ENCODE measurements at regions not wholly inside any gene's neighbourhood (a gene's known extent, or its start where the extent isn't known, plus 50 kb on each side); places are given as distances from the start of the nearest gene placed in this dataset.

- BruUV-seq (replicated peaks), result no TSS peak
- ChIA-PET POLR2A (no interaction called here), CTCF (ENCODE audit: unreplicated experiment) (no interaction called here)
- Histone ChIP-seq H2AFZ (ENCODE audit: low read length) (no peak overlapping the region), H3K4me2 (ENCODE audit: low read length) (no peak overlapping the region), H3K79me2 (ENCODE audit: insufficient read depth, low read depth, low read length) (no peaks in the 10 kb centered on the region), H3K4me3 (ENCODE audit: low read depth, low read length, poor library complexity, severe bottlenecking) (no peak overlapping the region), H3K9me2 (ENCODE audit: insufficient read depth, low read length) (no peaks in the 10 kb centered on the region), H4K20me1 (ENCODE audit: insufficient read depth, low read length) (no peaks in the 10 kb centered on the region), H3K36me3 (ENCODE audit: insufficient read depth, low read length) (no peaks in the 10 kb centered on the region), H3K4me1 (ENCODE audit: insufficient read depth, low read length, poor library complexity, severe bottlenecking) (no peaks in the 10 kb centered on the region), H3K27ac (ENCODE audit: low read depth, low read length, poor library complexity, severe bottlenecking) (no peak overlapping the region), H3K9me3 (ENCODE audit: low read length) (no peaks in the 10 kb centered on the region)
- no peak for DNase-seq (ENCODE audit: low spot score)
- TF ChIP-seq CTCF (conservative IDR thresholded peaks at IDR 0.05; ENCODE audit: low read length) (no peak), EZH2phosphoT487 (IDR thresholded peaks at IDR 0.05; ENCODE audit: borderline replicate concordance, low read depth, low read length) (no peak)
- intact Hi-C loops (cut with micrococcal nuclease; ENCODE audit: unreplicated experiment), result no loop called here
Measured at GRCh38 chr1:221487781-221488524, 253.9 kb downstream of the DUSP10 start.

- no peak overlapping the region for H3K27ac ChIP-seq (ENCODE audit: low read depth, low read length, poor library complexity, severe bottlenecking)
- POLR2A ChIA-PET, result no interaction called here
- CTCF ChIA-PET (ENCODE audit: unreplicated experiment), result no interaction called here
- BruUV-seq (replicated peaks), result no TSS peak
- no peak for TF ChIP-seq CTCF (conservative IDR thresholded peaks at IDR 0.05; ENCODE audit: low read length)
- TF ChIP-seq EZH2phosphoT487 (IDR thresholded peaks at IDR 0.05; ENCODE audit: borderline replicate concordance, low read depth, low read length), result no peak
- H3K4me2 ChIP-seq (ENCODE audit: low read length), result no peak overlapping the region
- H3K36me3 ChIP-seq (ENCODE audit: insufficient read depth, low read length), result no peaks in the 10 kb centered on the region
- H3K9me3 ChIP-seq (ENCODE audit: low read length), result no peaks in the 10 kb centered on the region
- no peaks in the 10 kb centered on the region for H3K79me2 ChIP-seq (ENCODE audit: insufficient read depth, low read depth, low read length)
- intact Hi-C loops (cut with micrococcal nuclease; ENCODE audit: unreplicated experiment), result no loop called here
- H4K20me1 ChIP-seq (ENCODE audit: insufficient read depth, low read length), result no peaks in the 10 kb centered on the region
- no peak overlapping the region for H2AFZ ChIP-seq (ENCODE audit: low read length)
- no peak overlapping the region for H3K4me3 ChIP-seq (ENCODE audit: low read depth, low read length, poor library complexity, severe bottlenecking)
- no peak for DNase-seq (ENCODE audit: low spot score)
- no peaks in the 10 kb centered on the region for H3K4me1 ChIP-seq (ENCODE audit: insufficient read depth, low read length, poor library complexity, severe bottlenecking)
- H3K9me2 ChIP-seq (ENCODE audit: insufficient read depth, low read length), result no peaks in the 10 kb centered on the region
Measured at GRCh38 chr1:221488550-221488949, 253.3 kb downstream of the DUSP10 start.

- Histone ChIP-seq H3K9me2 (ENCODE audit: insufficient read depth, low read length) (no peaks in the 10 kb centered on the region), H4K20me1 (ENCODE audit: insufficient read depth, low read length) (no peaks in the 10 kb centered on the region), H3K4me3 (ENCODE audit: low read depth, low read length, poor library complexity, severe bottlenecking) (no peak overlapping the region), H3K4me1 (ENCODE audit: insufficient read depth, low read length, poor library complexity, severe bottlenecking) (no peaks in the 10 kb centered on the region), H3K36me3 (ENCODE audit: insufficient read depth, low read length) (no peaks in the 10 kb centered on the region), H3K4me2 (ENCODE audit: low read length) (no peak overlapping the region), H2AFZ (ENCODE audit: low read length) (no peak overlapping the region), H3K9me3 (ENCODE audit: low read length) (no peaks in the 10 kb centered on the region), H3K27ac (ENCODE audit: low read depth, low read length, poor library complexity, severe bottlenecking) (no peak overlapping the region), H3K79me2 (ENCODE audit: insufficient read depth, low read depth, low read length) (no peaks in the 10 kb centered on the region)
- TF ChIP-seq EZH2phosphoT487 (IDR thresholded peaks at IDR 0.05; ENCODE audit: borderline replicate concordance, low read depth, low read length), result no peak
- TF ChIP-seq CTCF (conservative IDR thresholded peaks at IDR 0.05; ENCODE audit: low read length), result no peak
- DNase-seq (ENCODE audit: low spot score), result no peak
- ChIA-PET POLR2A (no interaction called here), CTCF (ENCODE audit: unreplicated experiment) (no interaction called here)
- intact Hi-C loops (cut with micrococcal nuclease; ENCODE audit: unreplicated experiment), result no loop called here
- BruUV-seq (replicated peaks), result no TSS peak
Measured at GRCh38 chr1:221494670-221495069, 247.2 kb downstream of the DUSP10 start.
